Stimulated activated naive B cell treated with anti-CD40 and anti-IgM and Interleukin-4, amounts not matched to agents 10 μg/mL and 1 μg/mL and 100 μg/mL, for 72 hours (primary cell): ENCODE measurements at regions not wholly inside any gene's neighbourhood (a gene's known extent, or its start where the extent isn't known, plus 50 kb on each side); places are given as distances from the start of the nearest gene placed in this dataset.

Experiments used
- ATAC-seq, 2 donors: fragments of 150-1000 bp; cut with Tn5 transposase; replicated peaks; 2 replicates each; pipeline ENCODE4 v1.10.0; 2021; ENCODE audit warnings: moderate library complexity in 1 of 2
- DNase-seq: peaks from one replicate; pipeline ENCODE4 v3.0.0; 2021
- H3K27ac Mint-ChIP-seq: one replicate; pipeline ENCODE4 v1.8.0; 2022; ENCODE audit warnings: mild to moderate bottlenecking, mixed read lengths
- H3K27me3 Mint-ChIP-seq, 2 donors: one replicate each; pipeline ENCODE4 v1.8.0; 2022; ENCODE audit warnings: mixed read lengths in 2 of 2
- H3K36me3 Mint-ChIP-seq, 2 donors: one replicate each; pipeline ENCODE4 v1.8.0; 2022; ENCODE audit warnings: mixed read lengths in 2 of 2, mild to moderate bottlenecking in 1 of 2
- H3K4me1 Mint-ChIP-seq, 2 donors: one replicate each; pipeline ENCODE4 v1.8.0; 2022; ENCODE audit warnings: mixed read lengths in 2 of 2, mild to moderate bottlenecking in 1 of 2
- H3K4me3 Mint-ChIP-seq, 2 donors: one replicate each; pipeline ENCODE4 v1.8.0; 2022; ENCODE audit warnings: mild to moderate bottlenecking in 2 of 2, mixed read lengths in 2 of 2, moderate library complexity in 1 of 2
- H3K9me3 Mint-ChIP-seq, 2 donors: one replicate each; pipeline ENCODE4 v1.8.0; 2022; ENCODE audit warnings: mixed read lengths in 2 of 2, mild to moderate bottlenecking in 1 of 2

DNA sequence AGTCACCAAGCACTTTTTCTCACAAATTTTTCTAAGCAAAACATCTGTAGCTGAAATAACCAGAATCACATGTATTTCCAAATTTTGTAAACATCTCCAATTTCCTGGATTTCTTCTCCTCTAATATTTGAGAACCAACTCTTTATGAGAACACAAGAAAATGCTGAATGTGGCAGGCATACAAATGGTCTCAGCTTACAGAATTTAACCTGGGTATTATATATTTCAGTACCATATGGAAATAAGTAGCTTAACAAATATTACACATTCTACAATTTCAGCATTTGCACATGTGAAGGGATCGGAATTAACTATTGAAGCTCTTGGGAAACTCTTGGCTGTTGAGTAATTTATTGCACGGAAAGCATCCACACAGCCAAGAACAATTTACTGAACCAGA lies 92.5 kb downstream of the TBXT start:
- Mint-ChIP-seq H3K27ac (no peak overlapping the region), H3K27me3 (peaks cover 8 to 40% of the 10 kb centered on the region in 2 donors), H3K4me1 (no peaks in the 10 kb centered on the region), H3K36me3 (no peaks in the 10 kb centered on the region), H3K4me3 (no peak overlapping the region), H3K9me3 (peaks cover 5 to 7% of the 10 kb centered on the region in 2 donors)
- no peak for DNase-seq
- ATAC-seq: no peak

- no peak for DNase-seq
- Mint-ChIP-seq H3K9me3 (peaks cover 7 to 14% of the 10 kb centered on the region in 2 donors), H3K27ac (no peak overlapping the region), H3K27me3 (peaks cover 4 to 44% of the 10 kb centered on the region in 2 donors), H3K4me1 (no peaks in the 10 kb centered on the region), H3K4me3 (no peak overlapping the region), H3K36me3 (no peaks in the 10 kb centered on the region)
- no peak for ATAC-seq
These were observed 94.6 kb downstream of the TBXT start for GRCh38 chr6:166073082-166073481.

DNA sequence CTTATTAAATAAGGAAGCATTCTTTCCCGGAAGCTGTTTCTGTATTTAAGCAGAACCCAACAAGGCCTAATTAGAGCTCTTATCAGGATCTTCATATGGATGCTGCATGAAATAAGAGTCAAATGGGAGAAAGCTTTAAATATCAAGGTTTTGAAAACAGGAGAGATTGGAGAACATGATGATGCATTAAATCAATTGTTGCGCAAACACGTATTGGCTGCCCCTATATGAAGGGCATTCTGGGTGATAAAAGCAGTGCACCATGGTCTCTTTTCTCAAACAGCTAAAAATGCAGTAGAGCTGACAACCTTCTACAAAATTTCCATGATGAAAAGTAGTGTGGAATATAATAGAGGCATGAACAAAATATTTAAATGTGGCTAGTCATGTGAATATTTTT lies 98.9 kb downstream of the TBXT start:
- H3K4me3 Mint-ChIP-seq: no peak overlapping the region
- peaks cover 10 to 19% of the 10 kb centered on the region in 2 donors for H3K9me3 Mint-ChIP-seq
- peaks cover 7 to 33% of the 10 kb centered on the region in 2 donors for H3K27me3 Mint-ChIP-seq
- H3K27ac Mint-ChIP-seq: no peak overlapping the region
- no peak for DNase-seq
- ATAC-seq: no peak
- no peaks in the 10 kb centered on the region for H3K36me3 Mint-ChIP-seq
- H3K4me1 Mint-ChIP-seq: no peaks in the 10 kb centered on the region

DNA sequence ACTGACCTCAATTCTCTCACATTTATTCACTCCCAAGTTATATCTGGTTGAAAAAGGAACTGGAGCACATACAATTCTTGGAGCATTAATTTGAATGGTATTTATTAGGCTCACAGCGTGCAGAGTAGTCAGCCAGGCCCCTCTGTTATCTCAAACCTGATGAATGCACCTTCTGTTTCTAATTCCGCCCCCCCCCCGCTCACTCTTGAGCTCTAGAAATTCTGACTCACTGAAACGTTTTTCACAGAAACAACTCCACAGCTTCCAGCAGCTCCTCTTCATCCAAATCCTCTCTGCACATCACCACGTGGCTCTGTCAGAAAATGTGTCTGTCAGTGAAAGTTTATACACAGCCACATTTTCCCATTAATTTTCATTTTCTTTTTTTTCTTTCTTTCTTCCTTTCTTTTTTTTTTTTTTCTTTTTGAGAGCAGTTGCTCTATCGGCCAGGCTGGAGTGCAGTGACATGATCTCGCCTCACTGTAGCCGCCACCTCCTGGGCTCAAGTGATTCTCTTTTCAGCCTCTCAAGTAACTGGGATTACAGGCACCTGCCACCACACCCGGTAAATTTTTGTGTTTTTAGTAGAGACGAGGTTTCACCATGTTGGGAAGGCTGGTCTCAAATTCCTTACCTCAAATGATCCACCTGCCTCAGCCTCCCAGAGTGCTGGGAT lies 109.4 kb downstream of the TBXT start:
- H3K27ac Mint-ChIP-seq: no peak overlapping the region
- peaks cover 12 to 18% of the 10 kb centered on the region in 2 donors for H3K9me3 Mint-ChIP-seq
- H3K4me1 Mint-ChIP-seq: no peaks in the 10 kb centered on the region
- no peaks in the 10 kb centered on the region for H3K36me3 Mint-ChIP-seq
- no peak for DNase-seq
- no peak overlapping the region for H3K4me3 Mint-ChIP-seq
- H3K27me3 Mint-ChIP-seq: peaks cover 7 to 16% of the 10 kb centered on the region in 2 donors
- ATAC-seq: no peak

DNA sequence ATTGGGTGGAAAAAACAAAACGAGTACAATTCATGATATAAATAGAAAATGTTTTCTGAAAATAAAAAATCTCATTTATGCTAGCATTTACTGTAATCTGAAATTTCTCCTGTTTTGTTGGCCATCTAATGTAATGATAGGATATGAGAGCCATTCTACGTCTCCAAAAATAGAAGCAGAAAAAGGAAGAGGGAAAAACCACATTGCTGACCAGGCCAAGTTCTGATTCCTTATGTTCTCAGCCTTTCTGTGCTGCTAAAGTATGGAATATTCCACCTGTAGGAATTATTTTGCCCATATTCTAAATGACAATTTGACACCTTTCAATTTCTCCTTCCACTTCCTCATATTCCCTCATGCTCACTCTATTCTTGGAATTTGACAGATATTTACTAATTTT lies 110.2 kb downstream of the TBXT start:
- ATAC-seq: no peak

DNA sequence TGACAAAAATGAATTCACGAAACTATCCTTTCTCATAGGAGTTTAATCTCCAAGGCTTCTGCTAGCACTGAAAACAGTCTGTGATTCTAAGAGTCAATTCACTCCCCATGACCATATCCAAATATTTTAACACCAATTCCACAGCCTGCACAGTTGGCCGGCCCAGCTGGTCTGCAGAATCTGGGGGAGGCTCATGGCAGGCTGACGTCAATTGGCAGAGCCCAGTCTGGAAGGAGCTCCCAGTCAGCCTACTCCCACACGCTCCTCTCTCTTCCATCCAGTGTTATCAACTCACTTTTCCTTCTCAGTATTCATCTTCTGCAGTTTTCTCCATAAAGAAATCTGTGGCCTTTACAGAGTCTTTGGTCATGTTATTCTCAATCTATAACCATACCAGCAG lies 111.0 kb downstream of the TBXT start:
- peaks cover 7 to 8% of the 10 kb centered on the region in 2 donors for H3K27me3 Mint-ChIP-seq
- DNase-seq: no peak
- no peak for ATAC-seq
- no peak overlapping the region for H3K4me3 Mint-ChIP-seq
- no peaks in the 10 kb centered on the region for H3K4me1 Mint-ChIP-seq
- no peaks in the 10 kb centered on the region for H3K36me3 Mint-ChIP-seq
- H3K9me3 Mint-ChIP-seq: peaks cover 13 to 28% of the 10 kb centered on the region in 2 donors
- H3K27ac Mint-ChIP-seq: no peak overlapping the region

More for the DNA sequence above, 110.2 kb downstream of the TBXT start:
- no peak overlapping the region for H3K27ac Mint-ChIP-seq
- H3K27me3 Mint-ChIP-seq: peaks cover 7 to 13% of the 10 kb centered on the region in 2 donors
- no peak overlapping the region for H3K4me3 Mint-ChIP-seq
- DNase-seq: no peak
- no peaks in the 10 kb centered on the region for H3K36me3 Mint-ChIP-seq
- H3K4me1 Mint-ChIP-seq: no peaks in the 10 kb centered on the region
- H3K9me3 Mint-ChIP-seq: peaks cover 9 to 21% of the 10 kb centered on the region in 2 donors

DNA sequence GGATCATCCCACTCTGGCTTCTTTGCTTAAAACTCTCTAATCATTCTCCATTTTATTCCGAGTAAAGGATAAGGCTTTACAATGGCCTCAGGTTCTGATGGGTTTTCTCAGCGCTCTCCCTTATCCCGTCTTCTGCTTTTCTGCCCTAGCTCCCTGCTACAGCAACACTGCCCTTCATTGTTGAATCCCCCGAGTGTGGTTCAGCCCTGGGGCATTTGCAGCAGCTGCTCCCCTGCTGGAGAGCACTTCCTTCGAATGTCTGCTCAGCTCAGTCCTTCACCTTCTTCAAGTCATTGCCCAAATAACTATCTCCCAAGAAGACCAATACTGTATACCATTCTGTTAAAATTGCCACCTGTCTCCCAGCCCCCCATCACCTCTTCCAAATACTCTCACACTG lies 111.8 kb downstream of the TBXT start:
- Mint-ChIP-seq H3K9me3 (peaks cover 13 to 29% of the 10 kb centered on the region in 2 donors), H3K36me3 (no peaks in the 10 kb centered on the region), H3K27ac (no peak overlapping the region), H3K27me3 (peaks cover 5 to 7% of the 10 kb centered on the region in 2 donors), H3K4me3 (no peak overlapping the region), H3K4me1 (no peaks in the 10 kb centered on the region)
- DNase-seq (no peak), ATAC-seq (no peak)

GRCh38 chr6:166052837-166053236 lies 114.8 kb downstream of the TBXT start:
- H3K4me1 Mint-ChIP-seq: no peaks in the 10 kb centered on the region
- H3K27ac Mint-ChIP-seq: no peak overlapping the region
- no peak overlapping the region for H3K4me3 Mint-ChIP-seq
- peaks cover 3% of the 10 kb centered on the region in 2 donors for H3K27me3 Mint-ChIP-seq
- peaks cover 13 to 29% of the 10 kb centered on the region in 2 donors for H3K9me3 Mint-ChIP-seq
- H3K36me3 Mint-ChIP-seq: no peaks in the 10 kb centered on the region
- DNase-seq: no peak
- ATAC-seq: no peak

DNA sequence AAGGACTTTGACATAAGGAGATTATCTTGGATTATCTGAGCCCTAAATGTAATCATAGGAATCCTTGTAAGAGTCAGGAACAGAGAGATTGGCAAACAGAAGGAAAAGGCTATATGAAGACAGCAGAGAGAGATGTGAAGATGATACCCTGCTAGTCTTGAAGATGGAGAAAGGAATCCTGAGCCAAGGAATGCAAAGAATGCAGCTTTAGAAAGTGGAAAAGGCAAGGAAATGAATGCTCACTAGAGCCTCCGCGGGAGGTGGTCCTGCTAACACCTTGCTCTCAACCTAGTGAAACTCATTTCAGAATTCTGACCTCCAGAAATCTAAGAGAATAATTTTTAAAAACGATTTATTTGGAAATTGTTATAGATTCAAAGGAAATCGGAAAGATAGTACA lies 117.1 kb downstream of the TBXT start:
- ATAC-seq (no peak), DNase-seq (no peak)
- Mint-ChIP-seq H3K4me1 (no peaks in the 10 kb centered on the region), H3K27me3 (no peaks in the 10 kb centered on the region), H3K9me3 (peaks cover 12 to 23% of the 10 kb centered on the region in 2 donors), H3K27ac (no peak overlapping the region), H3K36me3 (no peaks in the 10 kb centered on the region), H3K4me3 (no peak overlapping the region)

GRCh38 chr6:166046982-166047381 lies 120.7 kb downstream of the TBXT start:
- no peak overlapping the region for H3K27ac Mint-ChIP-seq
- no peaks in the 10 kb centered on the region for H3K4me1 Mint-ChIP-seq
- no peak overlapping the region for H3K4me3 Mint-ChIP-seq
- no peaks in the 10 kb centered on the region for H3K36me3 Mint-ChIP-seq
- ATAC-seq (no peak), DNase-seq (no peak)
- peaks cover 5 to 6% of the 10 kb centered on the region in 2 donors for H3K27me3 Mint-ChIP-seq
- peaks cover 3 to 4% of the 10 kb centered on the region in 2 donors for H3K9me3 Mint-ChIP-seq

- no peak overlapping the region for H3K27ac Mint-ChIP-seq
- ATAC-seq (no peak), DNase-seq (no peak)
- no peaks in the 10 kb centered on the region for H3K9me3 Mint-ChIP-seq
- no peaks in the 10 kb centered on the region for H3K36me3 Mint-ChIP-seq
- H3K4me1 Mint-ChIP-seq: no peaks in the 10 kb centered on the region
- H3K27me3 Mint-ChIP-seq: peaks cover 5 to 14% of the 10 kb centered on the region in 2 donors
- H3K4me3 Mint-ChIP-seq: no peak overlapping the region
These were observed 121.4 kb downstream of the TBXT start for GRCh38 chr6:166046226-166046625.

DNA sequence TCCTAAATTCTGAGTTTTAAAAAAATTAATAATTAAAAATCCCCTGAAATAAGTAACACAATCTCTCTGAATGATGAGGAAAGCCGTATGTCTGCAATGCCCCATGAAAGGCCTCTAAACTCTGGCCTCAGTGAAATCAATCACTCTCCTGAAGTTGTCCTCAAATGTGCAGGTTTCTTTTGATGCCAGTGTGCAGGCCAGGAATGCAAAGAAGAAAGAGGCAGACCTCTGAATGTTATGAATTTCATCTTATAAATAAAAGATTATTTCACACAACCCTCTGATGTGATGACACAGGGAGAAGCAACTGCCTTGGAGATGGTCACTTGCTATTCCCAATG lies 121.8 kb downstream of the TBXT start:
- no peaks in the 10 kb centered on the region for H3K36me3 Mint-ChIP-seq
- H3K9me3 Mint-ChIP-seq: peaks cover 0 to under 1% of the 10 kb centered on the region in 2 donors
- H3K4me1 Mint-ChIP-seq: no peaks in the 10 kb centered on the region
- no peak overlapping the region for H3K27ac Mint-ChIP-seq
- H3K4me3 Mint-ChIP-seq: no peak overlapping the region
- peaks cover 5 to 14% of the 10 kb centered on the region in 2 donors for H3K27me3 Mint-ChIP-seq
- DNase-seq: no peak
- ATAC-seq: no peak

DNA sequence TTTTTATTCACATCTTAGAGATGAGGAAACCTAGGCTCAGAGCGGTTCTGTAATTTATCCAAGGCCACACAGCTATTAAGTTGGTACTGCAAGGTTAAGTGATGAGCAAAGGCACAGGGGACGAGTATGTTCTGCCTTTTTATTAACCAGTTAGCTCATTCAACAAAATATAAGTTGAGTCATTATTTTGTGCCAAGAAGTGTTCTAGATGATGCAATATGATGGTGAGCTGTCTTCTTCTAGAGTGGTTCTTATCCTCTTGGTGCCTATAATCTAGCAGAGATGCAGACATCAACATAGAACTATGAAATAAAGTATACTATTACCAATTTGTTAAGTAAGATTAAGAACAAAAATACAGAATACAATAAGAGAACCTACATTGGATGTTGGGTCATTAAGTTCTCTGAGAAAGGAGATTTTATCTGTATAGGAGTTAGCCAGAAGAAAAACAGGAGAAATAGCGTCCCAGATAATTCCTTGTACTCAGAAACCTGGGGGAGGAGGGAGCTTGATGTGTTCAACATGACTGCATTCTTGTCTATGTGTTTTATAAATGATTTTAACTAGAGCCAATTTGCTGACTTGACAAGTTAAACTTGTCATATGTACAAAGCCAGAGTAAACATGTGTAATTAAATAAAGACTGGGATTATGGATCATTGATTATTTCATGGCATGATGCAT lies 122.3 kb downstream of the TBXT start:
- DNase-seq: no peak
- Mint-ChIP-seq H3K27ac (no peak overlapping the region), H3K4me1 (no peaks in the 10 kb centered on the region), H3K27me3 (peaks cover 5 to 14% of the 10 kb centered on the region in 2 donors), H3K36me3 (no peaks in the 10 kb centered on the region), H3K9me3 (peaks cover 0 to 4% of the 10 kb centered on the region in 2 donors), H3K4me3 (no peak overlapping the region)
- ATAC-seq: no peak

- H3K9me3 Mint-ChIP-seq: peaks cover 13 to 19% of the 10 kb centered on the region in 2 donors
- DNase-seq (no peak), ATAC-seq (no peak)
- H3K27me3 Mint-ChIP-seq: peaks cover 5 to 20% of the 10 kb centered on the region in 2 donors
- no peaks in the 10 kb centered on the region for H3K4me1 Mint-ChIP-seq
- peaks cover 0 to 2% of the 10 kb centered on the region in 2 donors for H3K36me3 Mint-ChIP-seq
- H3K4me3 Mint-ChIP-seq: no peak overlapping the region
- H3K27ac Mint-ChIP-seq: no peak overlapping the region
These were observed 126.4 kb downstream of the TBXT start for GRCh38 chr6:166041277-166041676.

- Mint-ChIP-seq H3K4me3 (no peak overlapping the region), H3K27me3 (peaks cover 5 to 20% of the 10 kb centered on the region in 2 donors), H3K4me1 (no peaks in the 10 kb centered on the region), H3K36me3 (peaks cover 0 to 2% of the 10 kb centered on the region in 2 donors), H3K9me3 (peaks cover 15 to 19% of the 10 kb centered on the region in 2 donors), H3K27ac (no peak overlapping the region)
- ATAC-seq (no peak), DNase-seq (no peak)
These were observed 127.4 kb downstream of the TBXT start for GRCh38 chr6:166040292-166040691.
